ENCODE measurements at regions not wholly inside any gene's neighbourhood (a gene's known extent, or its start where the extent isn't known, plus 50 kb on each side); places are given as distances from the start of the nearest gene placed in this dataset.
"Not testable (repeated sequence)": the region's sequence is repeated elsewhere in the genome, so short reads cannot be mapped to it uniquely, and the experiment has no call there.

DNA sequence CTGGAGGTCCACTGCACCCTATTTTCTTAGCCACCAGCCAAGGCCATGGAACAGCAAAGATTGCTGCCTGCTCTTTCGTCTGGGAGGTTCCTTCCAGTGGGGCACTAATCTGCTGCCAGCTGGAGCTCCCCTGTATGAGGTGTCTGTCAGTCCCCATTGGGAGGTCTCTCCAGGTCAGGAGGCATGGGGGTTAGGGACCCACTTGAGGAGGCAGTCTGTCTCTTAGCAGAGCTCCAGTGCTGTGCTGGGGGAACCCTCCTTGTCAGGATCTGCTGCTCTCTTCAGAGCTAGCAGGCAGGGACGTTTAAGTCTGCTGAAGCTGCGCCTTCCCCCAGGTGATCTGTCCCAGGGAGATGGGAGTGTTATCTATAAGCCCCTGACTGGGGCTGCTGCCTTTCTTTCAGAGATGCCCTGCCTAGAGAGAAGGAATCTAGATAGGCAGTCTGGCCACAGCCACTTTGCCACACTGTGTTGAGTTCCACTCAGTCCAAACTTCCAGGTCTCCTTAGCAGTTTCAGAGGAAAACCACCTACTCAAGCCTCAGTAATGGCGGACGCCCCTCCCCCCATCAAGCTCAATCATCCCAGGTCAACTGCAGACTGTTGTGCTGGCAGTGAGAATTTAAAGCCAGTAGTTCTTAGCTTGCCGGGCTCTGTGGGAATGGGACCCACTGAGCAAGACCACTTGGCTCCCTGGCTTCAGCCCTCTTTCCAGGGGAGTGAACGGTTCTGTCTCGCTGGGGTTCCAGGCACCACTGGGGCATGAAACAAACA, 317.7 kb downstream of the LRRC70 start:
- no peak for DNase-seq (ENCODE audit: low read depth)

DNA sequence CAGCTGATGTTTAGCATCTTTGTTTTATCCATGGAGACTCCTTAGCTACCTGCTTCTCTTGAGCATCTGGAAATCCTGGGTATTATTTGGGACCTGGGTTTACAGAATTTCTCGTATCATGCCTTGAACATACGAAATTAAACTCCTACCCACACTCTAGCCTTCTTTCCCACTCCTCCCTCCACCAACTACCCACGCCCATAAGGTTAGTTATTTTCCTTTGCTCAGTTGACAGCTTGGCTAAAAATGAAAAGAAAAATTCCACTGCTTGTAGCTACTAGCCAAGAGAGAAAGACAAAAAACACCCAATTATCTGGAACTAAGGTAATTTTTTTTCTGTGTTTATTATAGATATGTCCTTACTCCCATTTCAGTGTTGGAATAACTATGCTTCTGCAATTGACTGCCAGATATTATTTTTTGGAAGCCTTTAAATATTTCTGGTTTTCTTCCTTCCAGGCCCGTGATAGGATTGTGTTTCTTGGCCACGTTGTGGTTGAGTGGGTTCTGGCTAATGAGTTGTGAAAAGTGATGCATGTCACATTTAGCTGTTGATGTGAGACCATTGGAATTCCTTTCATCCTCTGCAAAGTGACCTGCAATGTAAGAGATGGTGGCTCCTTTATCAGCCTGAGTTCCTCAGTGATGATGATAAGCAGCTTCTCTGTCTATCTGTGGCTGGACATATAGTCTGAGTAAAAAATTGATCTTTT, 308.1 kb downstream of the LRRC70 start:
- DNase-seq (ENCODE audit: low read depth) = no peak

DNA sequence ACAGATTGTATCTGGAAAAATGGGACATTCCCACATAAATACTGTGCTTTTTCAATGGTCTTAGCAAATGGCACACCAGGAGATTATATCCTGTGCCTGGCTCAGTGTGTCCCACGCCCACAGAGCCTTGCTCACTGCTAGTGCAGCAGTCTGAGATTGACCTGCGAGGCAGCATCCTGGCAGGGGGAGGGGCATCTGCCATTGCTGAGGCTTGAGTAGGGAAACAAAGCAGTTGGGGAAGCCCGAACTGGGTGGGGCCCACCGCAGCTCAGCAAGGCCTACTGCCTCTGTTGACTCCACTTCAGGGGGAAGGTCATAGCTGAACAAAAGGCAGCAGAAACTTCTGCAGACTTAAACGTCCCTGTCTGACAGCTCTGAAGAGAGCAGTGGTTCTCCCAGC, 258.7 kb downstream of the LRRC70 start:
- not testable (repeated sequence) for DNase-seq (ENCODE audit: low read depth)

DNA sequence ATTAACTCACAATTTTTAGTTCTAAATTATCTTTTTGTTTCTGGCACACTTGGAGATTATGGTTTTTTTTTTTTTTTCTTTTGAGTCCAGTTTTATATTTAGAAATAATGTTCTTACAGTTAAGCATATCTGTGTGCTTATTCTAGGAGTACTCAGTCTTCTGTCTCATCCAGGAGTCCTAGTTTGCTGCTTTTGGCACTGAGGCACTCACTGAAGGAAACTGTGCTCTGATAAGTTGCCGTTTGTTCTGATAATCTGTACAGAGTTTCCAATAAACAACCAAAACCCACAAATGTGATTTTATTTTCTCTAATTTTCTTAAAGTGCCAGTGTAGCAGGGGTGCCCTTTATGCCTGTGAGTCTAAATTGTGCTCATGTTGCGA, 251.0 kb downstream of the LRRC70 start:
- no peak for DNase-seq (ENCODE audit: low read depth)

DNA sequence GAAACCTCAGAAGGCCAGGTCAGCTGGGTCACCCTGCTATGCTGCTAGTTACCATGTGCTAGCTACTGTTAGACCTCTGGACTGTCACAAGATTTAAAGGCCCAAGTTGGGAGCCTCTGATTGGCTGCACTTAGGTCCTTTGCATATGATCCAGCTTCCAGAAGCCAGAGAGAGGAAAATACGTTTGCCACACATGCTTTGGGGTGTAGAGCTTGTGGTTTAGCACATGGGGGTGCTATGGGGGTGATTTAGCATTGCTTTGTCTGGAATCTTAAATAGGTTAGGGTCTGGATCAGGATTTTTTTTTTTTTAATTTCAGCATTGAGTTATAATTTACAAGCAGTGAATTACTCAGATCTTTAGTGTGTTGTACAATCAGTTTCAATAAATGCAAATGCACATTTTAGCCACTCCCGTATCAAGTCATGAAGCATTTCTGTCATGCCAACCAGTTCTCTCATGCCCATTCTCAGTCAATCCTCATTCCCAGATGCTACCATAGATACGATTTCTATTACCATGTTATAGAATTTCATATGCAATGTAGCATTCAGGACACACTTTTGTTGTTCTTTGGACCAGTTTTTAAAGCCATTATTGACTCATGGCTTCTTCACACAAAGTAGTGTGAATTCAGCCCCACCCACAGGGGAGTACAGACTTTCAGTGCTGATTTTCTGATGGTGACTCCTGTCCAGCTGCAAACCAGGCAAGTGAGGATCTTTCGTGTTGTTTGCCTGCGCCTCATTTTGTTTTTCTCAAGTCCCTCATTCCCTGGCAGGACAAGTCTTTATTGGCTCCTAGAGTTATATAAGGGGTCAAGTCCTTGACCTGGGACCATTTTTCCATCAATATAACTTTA, 250.4 kb downstream of the LRRC70 start:
- no peak for DNase-seq (ENCODE audit: low read depth)

DNA sequence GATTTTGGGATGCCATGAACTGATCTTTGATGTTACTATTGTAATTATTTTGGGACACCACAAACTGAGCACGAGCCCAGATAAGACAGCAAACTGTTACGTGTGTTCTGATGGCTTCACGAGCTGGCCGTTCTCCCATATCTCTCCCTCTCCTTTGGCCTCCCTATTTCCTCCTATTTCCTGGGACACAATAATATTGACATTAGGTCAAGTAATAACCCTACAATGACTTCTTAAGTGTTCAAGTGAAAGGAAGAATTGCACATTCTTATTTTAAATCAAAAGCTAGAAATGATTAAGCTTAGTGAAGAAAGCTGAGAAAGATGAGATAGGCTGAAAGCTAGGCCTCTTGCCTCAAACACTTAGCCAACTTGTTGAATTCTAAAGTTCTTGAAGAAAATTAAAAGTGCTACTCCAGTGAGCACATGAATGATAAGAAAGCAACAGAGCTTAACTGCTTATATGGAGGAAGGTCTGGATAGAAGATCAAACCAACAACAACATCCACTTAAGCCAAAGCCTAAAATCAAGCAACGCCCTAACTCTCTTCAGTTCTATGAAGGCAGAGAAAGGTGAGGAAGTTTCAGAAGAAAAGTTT, 247.1 kb downstream of the LRRC70 start:
- DNase-seq (ENCODE audit: low read depth) = no peak

DNA sequence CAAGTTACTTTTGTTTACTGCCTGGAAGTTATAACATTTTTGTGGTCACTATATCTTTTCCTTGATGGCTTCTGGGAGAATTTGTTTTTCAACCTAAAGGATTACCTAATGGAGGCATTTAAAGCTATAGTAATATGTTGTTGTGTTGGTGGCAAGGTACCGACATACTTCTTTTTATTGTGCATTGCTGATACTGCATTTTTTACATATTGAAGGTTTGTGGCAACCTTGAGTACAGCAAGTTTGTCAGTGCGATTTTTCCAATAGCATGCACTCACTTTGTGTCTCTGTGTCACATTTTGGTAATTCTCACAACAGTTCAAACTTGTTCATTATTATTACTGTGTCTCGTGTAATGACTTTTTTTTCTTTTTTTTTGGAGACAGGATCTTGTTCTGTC, 246.3 kb downstream of the LRRC70 start:
- DNase-seq (ENCODE audit: low read depth) = no peak

DNA sequence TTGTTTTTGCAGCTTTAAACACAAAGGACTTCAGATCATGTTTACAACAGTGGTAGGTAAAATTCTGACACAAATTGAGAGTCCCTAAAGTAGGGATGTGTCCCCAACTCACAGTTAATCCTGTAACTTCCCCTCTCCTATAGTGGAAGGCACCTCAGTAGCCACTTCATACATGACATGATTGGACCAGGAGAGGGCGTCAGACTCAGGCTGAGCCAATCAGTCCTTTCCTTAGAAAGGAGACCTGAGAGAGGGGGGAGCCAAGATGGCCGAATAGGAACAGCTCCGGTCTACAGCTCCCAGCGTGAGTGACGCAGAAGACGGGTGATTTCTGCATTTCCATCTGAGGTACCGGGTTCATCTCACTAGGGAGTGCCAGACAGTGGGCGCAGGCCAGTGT, 238.4 kb downstream of the LRRC70 start:
- not testable (repeated sequence) for DNase-seq (ENCODE audit: low read depth)

DNA sequence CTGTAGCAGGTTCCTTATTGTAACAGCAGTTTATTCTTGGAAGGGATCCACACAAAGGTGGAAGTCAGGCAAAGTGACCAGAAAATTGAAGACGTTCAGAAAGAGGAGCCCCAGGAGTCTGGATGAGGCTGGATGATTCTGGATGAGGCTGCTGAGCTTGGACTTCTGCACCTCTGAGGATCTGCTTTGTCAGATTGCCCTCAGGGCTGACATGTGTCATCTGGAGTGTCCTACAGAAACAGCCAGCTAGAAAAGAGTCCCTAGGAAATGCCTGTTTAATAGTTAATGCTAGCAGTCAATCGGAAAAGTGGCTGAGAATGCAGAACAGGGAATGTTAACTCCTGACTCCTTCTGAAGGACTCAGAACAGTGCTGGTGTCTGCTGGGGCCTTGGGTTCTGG, 236.4 kb downstream of the LRRC70 start:
- DNase-seq (ENCODE audit: low read depth) = no peak

DNA sequence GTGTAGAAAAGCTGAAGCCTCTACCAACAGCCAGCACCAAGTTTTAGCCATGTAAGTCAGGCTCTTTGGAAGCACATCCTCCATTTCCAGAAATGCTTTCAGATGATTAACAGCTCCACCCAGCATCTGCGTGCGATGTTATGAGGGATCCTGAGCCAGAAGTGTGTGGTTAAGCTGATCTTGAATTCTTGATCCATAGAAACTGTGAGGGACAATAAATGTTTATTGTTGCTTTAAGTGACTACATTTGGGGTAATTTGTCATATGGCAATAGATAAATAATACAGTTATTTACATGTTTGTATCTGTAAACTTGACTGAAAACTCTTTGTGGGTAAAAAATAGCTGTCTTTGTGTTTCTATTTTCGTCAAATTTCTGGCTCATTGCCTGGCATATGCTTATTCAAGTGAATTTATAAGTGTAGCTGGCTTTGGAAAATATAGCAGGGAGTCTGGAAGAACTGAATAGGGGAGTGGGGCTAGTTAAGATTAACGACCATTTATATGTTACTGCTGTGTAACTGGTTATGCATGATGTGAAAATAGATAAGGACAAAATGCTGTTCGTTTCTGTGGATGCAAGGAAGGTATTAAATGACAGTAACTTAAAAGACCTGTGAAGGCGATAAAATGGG, 234.1 kb downstream of the LRRC70 start:
- DNase-seq (ENCODE audit: low read depth) = no peak

DNA sequence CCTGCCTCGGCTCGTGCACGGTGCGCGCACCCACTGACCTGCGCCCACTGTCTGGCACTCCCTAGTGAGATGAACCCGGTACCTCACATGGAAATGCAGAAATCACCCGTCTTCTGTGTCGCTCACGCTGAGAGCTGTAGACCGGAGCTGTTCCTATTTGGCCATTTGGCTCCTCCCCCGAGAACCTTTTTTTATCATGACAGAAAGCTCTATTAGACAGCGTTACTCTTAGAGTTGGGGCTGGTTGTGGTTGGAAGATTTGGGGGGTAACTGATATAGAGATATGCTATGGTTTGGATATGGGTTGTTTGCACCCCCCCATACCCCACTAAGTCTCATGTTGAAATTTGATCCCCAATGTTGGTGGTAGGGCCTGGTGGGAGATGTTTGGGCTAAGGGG, 226.2 kb downstream of the LRRC70 start:
- DNase-seq (ENCODE audit: low read depth) = not testable (repeated sequence)

DNA sequence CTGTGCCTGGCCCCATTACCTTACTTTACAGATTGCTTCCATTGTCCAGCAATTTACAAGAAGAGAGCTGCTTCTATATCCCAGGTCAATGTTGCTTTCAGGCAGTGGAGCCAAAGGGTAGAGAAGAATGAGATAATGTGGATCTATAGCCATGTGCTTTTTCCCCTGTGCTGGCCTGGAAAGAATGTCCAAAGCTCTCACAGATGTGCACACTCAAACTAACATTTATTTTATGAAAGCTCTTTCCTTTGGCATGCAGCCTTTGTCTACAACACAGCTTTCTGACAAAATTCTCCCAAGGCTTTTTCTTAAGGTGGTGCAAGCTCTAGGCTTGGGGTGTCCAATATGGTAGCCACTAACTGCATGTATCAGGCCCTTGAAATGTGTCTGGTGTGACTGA, 217.3 kb downstream of the LRRC70 start:
- no peak for DNase-seq (ENCODE audit: low read depth)

DNA sequence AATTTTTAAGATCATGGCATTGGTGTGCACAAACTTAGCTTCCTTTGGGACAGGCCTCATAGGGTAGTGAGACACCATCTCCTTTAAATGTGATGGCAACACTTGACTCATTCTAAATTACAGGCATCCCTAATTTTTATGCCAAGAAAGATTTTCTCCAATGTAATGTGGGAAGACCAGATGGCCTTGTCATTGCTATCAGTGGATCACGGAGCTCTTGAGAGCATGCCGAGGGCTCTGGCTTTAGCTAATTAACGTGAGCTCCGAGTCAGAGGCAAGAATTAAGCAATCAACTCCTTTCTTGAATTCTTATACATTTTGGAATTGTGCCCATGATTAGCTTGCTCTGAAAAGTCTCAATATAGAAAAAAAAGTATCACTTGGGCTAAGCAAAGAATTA, 215.8 kb downstream of the LRRC70 start:
- no peak for DNase-seq (ENCODE audit: low read depth)

DNA sequence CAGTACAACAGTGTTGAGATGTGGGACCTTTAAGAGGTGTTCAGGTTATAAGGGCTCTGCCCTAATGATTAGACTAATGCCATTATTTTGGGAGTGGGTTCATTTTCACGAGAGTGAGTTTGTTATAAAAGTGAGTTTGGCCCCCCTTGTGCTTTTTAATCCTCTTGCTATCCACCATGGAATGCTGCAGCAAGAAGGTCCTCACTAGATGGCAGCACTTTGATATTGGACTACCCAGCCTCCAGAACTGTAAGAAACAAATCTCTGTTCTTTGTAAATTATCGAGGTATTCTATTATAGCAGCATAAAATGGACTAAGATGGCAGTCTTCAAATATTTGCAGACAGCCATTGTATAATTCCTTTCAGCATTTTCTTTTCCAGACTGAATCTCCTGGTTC, 212.4 kb downstream of the LRRC70 start:
- DNase-seq (ENCODE audit: low read depth) = no peak

DNA sequence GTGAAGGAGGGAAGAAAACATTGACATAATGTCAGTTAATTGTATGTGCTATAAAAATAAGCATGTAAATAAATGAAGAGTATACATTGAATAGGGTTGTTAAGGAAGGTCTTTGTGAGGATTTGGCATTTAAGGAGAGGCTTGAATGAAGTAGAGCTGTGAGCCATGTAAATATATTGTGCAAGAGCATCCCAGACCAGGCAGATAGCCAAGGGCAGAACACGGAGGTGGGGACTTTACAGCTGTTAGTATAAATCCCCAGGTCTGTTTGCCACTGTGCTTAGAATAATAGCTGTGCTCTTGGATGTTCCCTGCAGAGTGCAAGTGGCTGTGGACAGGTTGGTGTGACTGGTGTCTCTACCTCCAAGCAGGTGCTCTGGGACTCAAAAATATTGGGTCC, 211.7 kb downstream of the LRRC70 start:
- DNase-seq (ENCODE audit: low read depth) = no peak

DNA sequence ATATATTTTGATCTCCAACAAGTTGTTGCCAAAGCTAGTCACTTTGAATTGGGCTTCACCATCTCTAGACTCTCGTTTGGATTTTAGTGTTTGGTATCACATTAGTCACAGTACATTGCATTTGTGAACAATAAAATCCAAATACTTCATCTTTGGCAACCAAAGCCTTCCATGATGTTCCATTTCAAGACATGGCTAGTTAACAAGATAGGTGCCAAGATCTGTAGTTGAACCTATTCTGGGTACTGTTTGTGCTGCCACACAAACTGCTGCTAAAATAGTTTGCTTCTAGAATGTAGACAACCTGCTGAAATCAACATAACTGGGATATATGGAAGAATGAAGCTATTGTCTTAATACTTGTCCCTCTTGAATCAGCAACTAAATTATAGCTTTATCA, 207.5 kb downstream of the LRRC70 start:
- no peak for DNase-seq (ENCODE audit: low read depth)

DNA sequence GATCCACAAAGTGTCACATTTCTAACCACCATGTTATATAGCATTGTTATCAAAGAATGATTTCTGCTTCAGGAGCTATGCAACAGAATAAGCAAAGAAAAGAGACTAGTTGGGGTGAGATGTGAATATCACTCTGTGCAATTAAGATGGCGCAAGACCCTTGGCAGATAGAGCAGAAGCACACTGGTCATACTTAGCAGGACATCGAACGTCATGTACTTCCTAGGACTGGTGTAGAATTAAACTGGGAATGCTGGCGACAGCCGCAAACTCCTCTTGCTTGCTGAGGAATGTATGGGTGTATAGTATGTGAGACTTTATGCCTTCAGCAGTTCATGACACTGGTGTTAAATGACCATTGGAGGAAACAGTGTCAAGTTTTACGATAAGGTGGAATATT, 207.0 kb downstream of the LRRC70 start:
- no peak for DNase-seq (ENCODE audit: low read depth)

DNA sequence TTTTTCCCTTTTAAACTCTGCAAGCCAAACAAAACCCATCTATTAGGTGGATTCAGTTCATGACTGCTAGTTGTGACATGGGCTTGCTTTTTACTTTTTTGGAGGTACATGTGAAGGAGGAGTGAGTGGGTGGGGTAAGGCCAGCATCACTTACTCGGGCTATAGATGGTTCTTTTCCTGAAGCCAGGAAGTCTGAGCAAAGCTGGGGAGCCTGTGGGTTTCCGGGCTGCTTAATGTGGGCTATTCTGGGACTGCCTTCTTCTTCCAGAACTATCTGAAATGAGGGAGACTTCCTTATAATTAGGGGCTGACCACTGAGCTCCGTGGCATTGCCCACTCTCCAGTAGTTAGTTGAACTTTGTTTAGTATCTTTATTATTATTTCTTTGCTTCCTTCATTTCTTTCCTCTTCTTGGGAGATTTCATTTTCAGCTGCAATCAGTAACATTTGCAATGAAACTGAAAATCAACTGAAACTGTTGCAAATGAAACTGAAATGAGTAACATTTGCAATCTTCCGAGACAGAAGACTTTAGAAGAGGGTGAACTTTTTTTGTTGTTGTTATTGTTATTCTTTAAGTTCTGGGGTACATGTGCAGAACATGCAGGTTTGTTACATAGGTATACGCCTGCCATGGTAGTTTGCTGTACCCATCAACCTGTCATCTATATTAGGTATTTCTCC, 204.9 kb downstream of the LRRC70 start:
- no peak for DNase-seq (ENCODE audit: low read depth)

DNA sequence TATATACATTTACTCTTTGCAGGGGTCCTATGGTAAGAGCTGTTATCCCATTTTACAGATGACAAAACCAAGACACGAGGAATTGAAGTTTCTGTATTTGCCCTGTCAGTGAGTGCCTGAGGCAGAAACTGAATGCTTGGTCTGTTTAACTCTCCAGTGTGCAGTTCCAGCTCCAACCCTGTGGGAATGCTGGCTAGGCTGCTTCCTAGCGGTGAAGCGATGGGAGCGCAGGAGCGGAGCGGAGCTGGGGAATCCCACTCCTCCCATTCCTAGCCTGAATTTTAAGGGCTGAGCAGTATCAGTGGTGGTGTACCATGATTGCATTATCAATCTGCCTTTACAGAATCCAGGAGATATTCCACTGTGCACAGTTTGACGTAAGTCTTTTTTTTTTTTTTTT, 202.3 kb downstream of the LRRC70 start:
- no peak for DNase-seq (ENCODE audit: low read depth)

DNA sequence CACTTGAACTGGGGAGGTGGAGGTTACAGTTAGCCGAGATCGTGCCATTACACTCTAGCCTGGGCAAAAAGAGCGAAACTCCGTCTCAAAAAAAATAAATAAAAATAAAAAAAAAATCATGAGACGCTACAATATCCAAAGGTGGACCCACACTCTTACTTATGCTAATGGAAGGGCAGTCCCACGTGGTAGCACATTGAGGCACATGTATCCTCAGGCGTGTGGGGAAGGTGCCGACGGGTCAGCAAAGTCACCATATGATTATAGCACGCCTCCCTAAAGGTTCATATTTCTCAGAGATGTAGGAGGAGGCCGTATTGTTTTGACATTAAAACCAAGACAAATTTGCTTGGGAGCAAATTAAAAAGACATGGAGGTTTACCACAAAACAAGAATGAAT, 201.6 kb downstream of the LRRC70 start:
- DNase-seq (ENCODE audit: low read depth) = no peak

DNA sequence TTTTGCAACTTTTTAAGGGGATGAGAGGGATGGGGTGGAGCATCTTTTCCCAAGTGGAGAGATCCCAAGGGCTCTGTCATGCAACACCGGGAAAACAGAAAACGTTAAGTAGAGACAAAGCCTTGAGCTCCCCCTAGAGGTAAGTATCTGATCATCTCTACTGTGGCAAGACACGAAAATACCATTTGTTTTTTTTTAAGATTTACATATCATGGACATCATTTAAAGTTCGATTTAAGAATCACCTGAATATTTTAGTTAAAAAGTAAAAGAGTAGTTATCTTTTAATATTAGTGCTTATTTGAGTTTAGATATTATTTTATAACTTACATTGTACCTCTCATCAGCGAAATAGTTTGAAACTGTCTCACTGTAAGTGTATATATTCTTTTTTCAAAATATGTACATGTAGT, 200.4 kb downstream of the LRRC70 start:
- peak; percentile 34 for DNase-seq (ENCODE audit: low read depth)

Data from stromal cell of bone marrow (primary cell).